Stimulated activated naive B cell treated with anti-CD40 and anti-IgM and Interleukin-4, amounts not matched to agents 10 μg/mL and 1 μg/mL and 100 μg/mL, for 72 hours (primary cell): ENCODE measurements at regions not wholly inside any gene's neighbourhood (a gene's known extent, or its start where the extent isn't known, plus 50 kb on each side); places are given as distances from the start of the nearest gene placed in this dataset.

ENCODE experiments used
- ATAC-seq, 2 donors: fragments of 150-1000 bp; cut with Tn5 transposase; replicated peaks; 2 replicates each; pipeline ENCODE4 v1.10.0; 2021; ENCODE audit warnings: moderate library complexity in 1 of 2
- DNase-seq: peaks from one replicate; pipeline ENCODE4 v3.0.0; 2021
- H3K27ac Mint-ChIP-seq: one replicate; pipeline ENCODE4 v1.8.0; 2022; ENCODE audit warnings: mild to moderate bottlenecking, mixed read lengths
- H3K27me3 Mint-ChIP-seq, 2 donors: one replicate each; pipeline ENCODE4 v1.8.0; 2022; ENCODE audit warnings: mixed read lengths in 2 of 2
- H3K36me3 Mint-ChIP-seq, 2 donors: one replicate each; pipeline ENCODE4 v1.8.0; 2022; ENCODE audit warnings: mixed read lengths in 2 of 2, mild to moderate bottlenecking in 1 of 2
- H3K4me1 Mint-ChIP-seq, 2 donors: one replicate each; pipeline ENCODE4 v1.8.0; 2022; ENCODE audit warnings: mixed read lengths in 2 of 2, mild to moderate bottlenecking in 1 of 2
- H3K4me3 Mint-ChIP-seq, 2 donors: one replicate each; pipeline ENCODE4 v1.8.0; 2022; ENCODE audit warnings: mild to moderate bottlenecking in 2 of 2, mixed read lengths in 2 of 2, moderate library complexity in 1 of 2
- H3K9me3 Mint-ChIP-seq, 2 donors: one replicate each; pipeline ENCODE4 v1.8.0; 2022; ENCODE audit warnings: mixed read lengths in 2 of 2, mild to moderate bottlenecking in 1 of 2

DNA sequence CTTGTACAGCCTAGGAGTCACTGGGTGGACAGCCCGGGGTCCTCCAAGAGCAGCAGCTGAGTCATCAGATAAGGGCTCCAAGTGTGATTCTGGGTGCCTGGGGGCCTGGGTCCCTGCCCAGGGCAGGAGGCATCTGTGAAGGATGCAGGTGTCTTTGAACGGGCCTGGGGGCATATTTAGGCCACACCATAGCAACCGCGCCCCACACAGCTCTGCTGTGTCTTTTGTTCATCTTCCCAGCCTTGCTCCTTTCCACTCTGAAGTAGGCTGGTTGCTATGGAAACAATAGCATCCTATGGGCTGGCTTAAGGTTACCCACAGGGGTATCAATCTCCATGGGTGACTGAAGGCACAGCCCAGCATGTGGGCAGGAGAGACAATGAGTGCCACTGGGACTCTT, 324.7 kb downstream of the TCERG1L start:
- Mint-ChIP-seq H3K4me3 (no peak overlapping the region), H3K36me3 (no peaks in the 10 kb centered on the region), H3K9me3 (peaks cover 11 to 17% of the 10 kb centered on the region in 2 donors), H3K4me1 (no peaks in the 10 kb centered on the region), H3K27me3 (peaks cover 0 to 8% of the 10 kb centered on the region in 2 donors), H3K27ac (no peak overlapping the region)
- ATAC-seq (no peak), DNase-seq (no peak)

DNA sequence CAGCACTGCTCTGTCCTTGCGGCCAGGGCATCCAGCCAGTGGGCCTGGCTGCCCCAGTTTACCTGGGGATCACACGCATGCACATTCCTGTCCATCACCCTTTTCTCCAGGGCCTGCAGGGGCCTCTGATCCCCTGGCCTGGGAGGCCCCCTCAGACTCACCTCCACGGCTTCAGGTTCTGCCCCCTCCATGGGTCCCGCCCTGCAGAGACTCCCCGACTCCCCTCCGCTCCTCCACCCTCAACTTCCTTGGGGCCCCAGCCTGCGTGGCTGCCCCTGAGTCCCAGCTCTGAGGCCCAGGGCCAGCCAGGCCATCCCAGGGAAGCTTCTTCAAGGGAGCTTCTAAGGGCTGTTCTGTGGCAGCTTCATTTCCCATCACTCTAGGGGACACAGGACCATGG, 324.1 kb downstream of the TCERG1L start:
- H3K9me3 Mint-ChIP-seq = peaks cover 11 to 17% of the 10 kb centered on the region in 2 donors
- ATAC-seq (no peak), DNase-seq (no peak)
- H3K4me3 Mint-ChIP-seq = no peak overlapping the region
- H3K4me1 Mint-ChIP-seq = no peaks in the 10 kb centered on the region
- no peaks in the 10 kb centered on the region for H3K36me3 Mint-ChIP-seq
- peaks cover 0 to 8% of the 10 kb centered on the region in 2 donors for H3K27me3 Mint-ChIP-seq
- no peak overlapping the region for H3K27ac Mint-ChIP-seq

DNA sequence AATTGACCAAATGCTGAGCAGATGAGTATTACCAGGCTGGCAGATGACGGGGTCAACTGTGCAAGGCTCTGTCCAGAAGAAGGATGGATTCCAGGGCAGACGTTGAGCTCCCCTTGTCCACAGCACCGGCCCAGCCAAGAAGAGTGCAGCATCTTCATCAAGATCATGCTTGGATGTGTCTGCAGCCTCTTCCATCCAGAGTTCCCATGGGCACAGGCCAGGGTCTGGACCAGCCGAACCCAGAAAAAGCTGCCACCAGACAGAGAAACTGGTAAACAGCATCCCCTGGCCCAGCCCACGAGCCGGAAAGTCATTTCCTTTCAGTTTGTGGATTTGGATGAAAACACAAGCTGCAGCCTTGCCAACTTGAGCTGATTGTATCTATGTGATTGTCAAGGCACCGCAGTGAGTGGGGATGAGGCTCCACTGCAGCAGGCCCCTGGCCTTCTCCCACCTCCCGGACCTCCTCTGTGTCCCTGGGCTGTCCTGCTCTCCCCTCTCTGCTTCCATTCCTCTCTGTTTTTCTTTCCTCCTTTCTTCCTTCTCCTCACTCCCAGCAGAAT, 321.8 kb downstream of the TCERG1L start:
- no peak overlapping the region for H3K27ac Mint-ChIP-seq
- H3K4me1 Mint-ChIP-seq = no peaks in the 10 kb centered on the region
- H3K27me3 Mint-ChIP-seq = peaks cover 0 to 8% of the 10 kb centered on the region in 2 donors
- ATAC-seq = no peak
- no peaks in the 10 kb centered on the region for H3K9me3 Mint-ChIP-seq
- no peak for DNase-seq
- no peak overlapping the region for H3K4me3 Mint-ChIP-seq
- H3K36me3 Mint-ChIP-seq = no peaks in the 10 kb centered on the region

DNA sequence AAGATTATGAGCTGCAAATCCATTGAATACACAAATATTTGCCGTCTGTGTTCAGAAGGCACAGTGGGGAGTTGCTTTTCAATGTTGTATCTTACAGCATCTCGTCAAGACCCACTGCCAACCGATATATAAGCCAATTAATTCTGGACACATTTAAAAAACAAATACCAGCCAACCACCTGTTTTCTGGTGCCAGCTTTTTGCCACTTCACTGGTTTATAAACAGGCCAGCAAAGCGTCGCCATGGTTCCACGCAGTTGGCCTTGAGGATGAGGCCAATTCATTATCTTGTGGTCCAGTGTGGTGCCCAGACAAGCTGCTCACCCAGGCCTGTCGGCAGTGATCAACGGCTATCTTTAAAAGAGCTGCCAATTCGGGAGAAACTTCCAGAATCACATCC, 321.0 kb downstream of the TCERG1L start:
- peaks cover 0 to 8% of the 10 kb centered on the region in 2 donors for H3K27me3 Mint-ChIP-seq
- no peak for ATAC-seq

DNA sequence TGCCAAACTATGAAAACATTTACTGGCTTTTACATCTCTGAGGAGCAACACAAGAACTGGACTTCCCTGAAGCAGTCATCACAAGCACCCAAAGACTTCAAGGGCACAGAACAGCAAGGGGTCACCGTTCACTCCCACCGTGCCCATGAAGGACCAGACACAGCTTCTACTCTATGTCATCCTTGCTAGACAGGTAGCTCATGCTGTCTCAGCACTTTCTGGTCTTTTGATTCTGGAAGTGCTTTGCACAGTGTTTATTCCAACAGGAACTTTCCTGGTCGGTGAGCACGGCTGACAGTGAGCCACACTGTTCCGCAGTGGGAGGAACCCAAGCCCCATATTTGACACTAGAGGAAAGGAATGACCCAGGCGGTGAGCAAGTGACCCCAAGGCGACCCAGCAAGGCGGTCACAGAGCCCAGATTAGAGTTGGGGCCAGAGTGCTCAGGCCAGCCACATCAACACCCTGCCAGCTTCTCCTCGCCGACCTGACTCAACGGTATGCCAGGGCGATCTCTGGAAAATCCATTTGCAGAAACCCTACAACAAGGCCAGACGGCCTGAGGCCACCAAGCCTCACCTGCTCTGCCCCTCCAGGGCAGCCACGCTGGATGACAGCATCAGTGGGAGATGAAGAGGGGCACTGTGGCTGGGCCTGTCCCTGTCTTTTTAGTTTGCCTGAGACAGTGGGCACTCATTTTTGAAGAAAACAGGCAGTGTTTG, 318.6 kb downstream of the TCERG1L start:
- no peak for ATAC-seq
- no peaks in the 10 kb centered on the region for H3K4me1 Mint-ChIP-seq
- no peaks in the 10 kb centered on the region for H3K36me3 Mint-ChIP-seq
- H3K9me3 Mint-ChIP-seq = peaks cover 7 to 9% of the 10 kb centered on the region in 2 donors
- no peaks in the 10 kb centered on the region for H3K27me3 Mint-ChIP-seq
- no peak overlapping the region for H3K27ac Mint-ChIP-seq
- no peak for DNase-seq
- H3K4me3 Mint-ChIP-seq = no peak overlapping the region

More for the DNA sequence above, 321.0 kb downstream of the TCERG1L start:
- Mint-ChIP-seq H3K36me3 (no peaks in the 10 kb centered on the region), H3K4me3 (no peak overlapping the region), H3K27ac (no peak overlapping the region), H3K4me1 (no peaks in the 10 kb centered on the region), H3K9me3 (no peaks in the 10 kb centered on the region)
- no peak for DNase-seq

DNA sequence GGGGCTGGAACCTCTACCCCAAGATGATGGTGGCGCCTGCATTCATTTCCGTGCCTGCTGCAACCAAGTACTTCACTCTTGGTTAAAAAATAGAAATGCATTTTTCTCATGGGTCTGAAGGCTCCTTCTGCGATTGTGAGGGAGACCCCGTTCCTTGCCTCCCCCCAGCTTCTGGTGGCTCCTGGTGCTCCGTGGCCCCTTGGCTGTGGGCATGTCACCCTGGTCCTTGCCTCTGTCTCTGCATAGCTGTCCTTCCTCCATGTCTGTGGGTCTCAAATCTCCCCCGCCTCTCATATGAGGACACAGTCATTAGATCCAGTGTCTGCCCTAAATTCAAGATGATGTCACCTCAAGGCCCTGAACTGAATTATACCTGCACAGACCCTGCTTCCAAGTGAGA, 317.9 kb downstream of the TCERG1L start:
- Mint-ChIP-seq H3K9me3 (peaks cover 7 to 11% of the 10 kb centered on the region in 2 donors), H3K36me3 (no peaks in the 10 kb centered on the region), H3K4me3 (no peak overlapping the region), H3K27ac (no peak overlapping the region), H3K4me1 (no peaks in the 10 kb centered on the region), H3K27me3 (no peaks in the 10 kb centered on the region)
- ATAC-seq (no peak), DNase-seq (no peak)

DNA sequence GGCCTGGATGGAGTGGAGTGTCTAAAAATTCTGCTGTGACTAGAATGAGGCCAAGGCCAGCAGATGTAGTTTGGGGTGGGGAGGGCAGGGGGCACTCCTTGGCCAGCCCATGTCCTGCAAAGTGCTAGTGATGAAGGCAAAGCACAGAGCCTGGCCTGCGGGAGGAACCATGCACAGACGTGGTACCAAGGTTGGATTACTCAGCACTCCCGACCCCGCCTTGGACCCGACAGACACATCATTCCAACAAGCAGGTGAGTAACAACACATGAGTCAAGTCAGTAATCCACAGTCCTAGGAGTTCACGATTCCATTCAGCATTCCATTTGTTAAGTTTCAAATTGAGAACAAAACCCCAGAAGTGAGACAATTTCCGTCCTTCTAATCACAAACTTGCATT, 317.3 kb downstream of the TCERG1L start:
- Mint-ChIP-seq H3K4me1 (no peaks in the 10 kb centered on the region), H3K9me3 (peaks cover 7 to 12% of the 10 kb centered on the region in 2 donors), H3K27me3 (no peaks in the 10 kb centered on the region), H3K36me3 (no peaks in the 10 kb centered on the region), H3K27ac (no peak overlapping the region), H3K4me3 (no peak overlapping the region)
- no peak for ATAC-seq
- no peak for DNase-seq

DNA sequence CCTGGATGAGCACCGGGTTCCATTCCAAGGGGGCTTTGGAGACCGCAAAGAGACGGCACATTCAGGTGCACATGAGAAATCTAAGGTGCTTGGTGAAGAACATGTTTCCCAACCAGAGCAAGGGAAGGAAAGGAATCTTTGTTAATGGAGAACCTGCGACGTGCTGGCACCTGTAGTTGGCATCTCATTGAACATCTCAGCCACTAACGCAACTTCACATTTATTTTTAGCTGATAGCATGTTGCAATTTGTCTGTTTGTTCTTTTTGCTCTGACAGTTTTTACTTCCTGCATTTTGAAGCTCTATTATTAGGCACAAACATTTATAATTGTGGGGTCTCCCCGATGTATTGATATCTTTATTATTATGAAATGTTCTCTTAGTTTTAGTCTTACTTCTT, 316.7 kb downstream of the TCERG1L start:
- DNase-seq = no peak
- Mint-ChIP-seq H3K27me3 (no peaks in the 10 kb centered on the region), H3K27ac (no peak overlapping the region), H3K4me3 (no peak overlapping the region), H3K36me3 (no peaks in the 10 kb centered on the region), H3K9me3 (peaks cover 7 to 12% of the 10 kb centered on the region in 2 donors), H3K4me1 (no peaks in the 10 kb centered on the region)
- ATAC-seq = no peak

DNA sequence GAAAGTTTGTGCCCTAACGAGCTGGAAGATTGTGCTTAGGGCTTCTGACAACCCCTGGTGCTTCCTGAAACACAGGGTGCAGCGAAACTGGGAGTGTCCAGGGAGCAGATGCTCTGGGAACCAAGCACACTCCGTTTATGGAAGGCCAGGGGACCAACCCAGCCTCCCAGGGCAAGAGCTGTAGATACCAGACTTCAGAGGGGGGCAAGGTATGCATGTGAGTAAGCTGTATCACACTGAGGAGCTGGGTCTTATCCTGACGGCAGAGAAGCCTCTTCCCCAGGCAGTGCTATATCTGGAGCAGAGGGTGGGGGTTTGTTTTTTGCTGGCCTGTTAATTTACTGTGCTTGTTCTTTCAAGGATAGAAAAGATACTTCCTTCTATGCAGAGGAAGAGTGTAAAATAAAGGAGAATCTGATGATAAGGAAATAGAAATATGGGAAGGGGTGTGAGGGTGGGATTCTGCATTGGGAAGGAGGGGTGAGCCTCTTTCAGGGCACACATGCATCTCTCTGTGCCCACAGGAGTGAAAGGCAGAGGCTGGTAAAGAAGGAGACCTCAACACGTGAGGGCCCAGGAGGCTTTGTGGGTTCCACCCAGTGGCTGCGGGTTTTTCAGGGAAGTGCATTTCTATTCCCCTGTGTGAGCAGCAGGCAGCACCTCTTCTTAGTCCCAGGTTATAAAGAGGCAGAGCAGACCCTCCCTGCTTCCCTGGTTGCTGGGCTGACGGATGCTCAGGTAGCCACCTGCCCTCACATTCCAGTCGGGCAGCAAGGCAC, 314.1 kb downstream of the TCERG1L start:
- DNase-seq = no peak
- no peaks in the 10 kb centered on the region for H3K4me1 Mint-ChIP-seq
- H3K27ac Mint-ChIP-seq = no peak overlapping the region
- H3K4me3 Mint-ChIP-seq = no peak overlapping the region
- peaks cover 0 to 16% of the 10 kb centered on the region in 2 donors for H3K27me3 Mint-ChIP-seq
- no peaks in the 10 kb centered on the region for H3K36me3 Mint-ChIP-seq
- H3K9me3 Mint-ChIP-seq = peaks cover 7 to 12% of the 10 kb centered on the region in 2 donors
- no peak for ATAC-seq

DNA sequence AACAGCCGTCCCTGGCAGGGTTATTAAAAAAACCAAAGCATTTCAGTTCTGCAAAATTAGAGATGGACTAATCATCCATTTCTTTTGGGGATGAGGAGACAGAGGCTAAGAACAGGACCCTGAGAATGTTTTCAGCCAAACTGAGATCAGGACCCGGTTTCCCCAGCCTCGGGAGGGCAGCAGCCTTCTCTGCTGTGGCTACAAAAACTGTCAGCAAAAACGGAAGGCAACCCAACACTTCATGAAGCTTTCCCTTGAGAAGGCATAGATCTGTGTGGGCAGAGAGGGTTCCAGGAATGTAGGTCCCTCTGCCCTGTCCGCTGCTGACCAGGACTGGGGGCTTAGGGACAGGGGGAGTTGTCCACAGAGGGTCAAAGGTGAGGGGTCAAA, 313.5 kb downstream of the TCERG1L start:
- peaks cover 0 to 16% of the 10 kb centered on the region in 2 donors for H3K27me3 Mint-ChIP-seq
- H3K4me1 Mint-ChIP-seq = no peaks in the 10 kb centered on the region
- no peak for DNase-seq
- no peak overlapping the region for H3K4me3 Mint-ChIP-seq
- ATAC-seq = no peak
- H3K36me3 Mint-ChIP-seq = no peaks in the 10 kb centered on the region
- no peak overlapping the region for H3K27ac Mint-ChIP-seq
- peaks cover 7 to 12% of the 10 kb centered on the region in 2 donors for H3K9me3 Mint-ChIP-seq

DNA sequence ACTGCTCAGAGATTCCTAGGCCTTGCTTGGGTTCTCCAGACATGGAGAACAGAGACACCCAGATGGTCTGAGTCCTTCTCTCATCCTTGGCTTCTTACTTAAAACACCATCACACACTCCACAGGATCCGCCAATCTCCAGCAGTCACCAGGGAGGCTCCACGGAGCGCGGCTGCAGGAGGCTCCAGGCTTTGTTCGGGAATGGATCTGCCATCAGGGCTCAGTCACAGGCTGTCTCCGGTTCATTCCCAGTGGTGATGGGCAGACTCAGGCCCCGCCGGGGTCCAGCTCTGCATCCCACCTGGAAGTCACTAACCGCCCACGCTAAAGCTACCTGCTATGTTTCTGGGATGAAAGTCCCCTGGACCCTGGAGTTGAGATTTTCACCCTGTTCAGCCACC, 312.9 kb downstream of the TCERG1L start:
- Mint-ChIP-seq H3K9me3 (peaks cover 7 to 12% of the 10 kb centered on the region in 2 donors), H3K36me3 (no peaks in the 10 kb centered on the region), H3K4me3 (no peak overlapping the region), H3K27me3 (peaks cover 0 to 16% of the 10 kb centered on the region in 2 donors), H3K4me1 (no peaks in the 10 kb centered on the region), H3K27ac (no peak overlapping the region)
- DNase-seq (no peak), ATAC-seq (no peak)

DNA sequence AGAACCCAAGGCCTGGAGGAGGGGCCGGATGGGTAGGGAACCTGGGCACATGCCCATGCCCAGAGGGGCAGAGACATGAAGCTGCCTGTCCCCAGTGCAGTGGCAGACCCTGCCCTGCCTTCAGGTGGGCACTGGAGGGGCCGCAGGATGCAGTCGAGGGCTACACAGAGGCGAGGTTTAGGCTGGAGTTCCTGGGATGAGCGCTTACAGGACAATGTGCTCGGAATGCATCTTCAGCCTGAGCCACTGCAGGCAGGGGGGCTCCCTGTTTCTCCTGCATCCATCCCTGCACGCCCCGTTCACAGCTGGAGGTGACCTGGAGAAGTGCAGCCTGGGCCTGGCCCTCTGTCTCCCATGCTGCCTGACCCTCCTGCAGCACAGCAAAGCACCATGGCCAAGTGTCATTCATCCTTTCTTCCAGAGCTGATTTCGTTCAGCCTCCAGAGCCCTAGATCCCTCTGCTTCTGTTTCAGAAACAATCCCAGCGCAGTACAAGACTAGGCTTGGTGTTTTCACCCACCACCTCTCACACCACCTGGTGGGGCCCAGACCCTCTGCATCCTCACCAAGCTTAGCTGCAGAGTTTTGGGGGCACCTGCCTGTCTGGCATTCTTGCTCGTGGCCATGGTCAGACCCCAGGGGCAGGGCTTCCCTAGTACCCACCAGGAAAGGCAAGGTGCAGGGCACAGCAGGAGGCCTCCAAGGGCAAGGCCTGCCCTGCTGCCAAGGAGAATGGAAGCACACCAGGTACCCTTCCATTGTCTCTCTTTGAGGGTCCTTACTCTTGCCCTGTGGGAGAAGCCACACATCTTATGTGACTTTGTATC, 311.9 kb downstream of the TCERG1L start:
- DNase-seq (no peak), ATAC-seq (no peak)
- Mint-ChIP-seq H3K27me3 (peaks cover 0 to 16% of the 10 kb centered on the region in 2 donors), H3K36me3 (no peaks in the 10 kb centered on the region), H3K4me1 (no peaks in the 10 kb centered on the region), H3K4me3 (no peak overlapping the region), H3K9me3 (peaks cover 7 to 12% of the 10 kb centered on the region in 2 donors), H3K27ac (no peak overlapping the region)

DNA sequence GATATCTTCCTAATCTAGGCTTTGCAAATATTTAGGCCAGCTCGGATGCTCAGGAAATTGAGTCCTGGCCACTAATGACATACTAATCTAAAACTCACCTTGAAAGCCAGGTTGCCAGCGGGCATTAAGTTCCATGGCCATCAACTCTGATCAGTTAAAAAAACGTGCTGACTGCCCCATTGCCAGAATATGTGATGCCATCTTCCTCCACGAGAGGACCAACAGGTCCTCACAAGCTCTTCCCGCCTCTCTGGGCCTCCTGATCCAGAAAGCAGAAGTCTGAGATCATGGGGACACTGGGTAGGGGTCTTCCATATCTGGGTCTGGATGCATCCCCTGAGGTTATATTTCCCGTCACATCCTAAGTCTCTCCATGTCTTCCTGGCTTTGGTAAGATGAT, 311.3 kb downstream of the TCERG1L start:
- Mint-ChIP-seq H3K36me3 (no peaks in the 10 kb centered on the region), H3K4me1 (no peaks in the 10 kb centered on the region), H3K9me3 (peaks cover 7 to 12% of the 10 kb centered on the region in 2 donors), H3K27ac (no peak overlapping the region), H3K27me3 (peaks cover 0 to 16% of the 10 kb centered on the region in 2 donors), H3K4me3 (no peak overlapping the region)
- DNase-seq = no peak
- no peak for ATAC-seq

DNA sequence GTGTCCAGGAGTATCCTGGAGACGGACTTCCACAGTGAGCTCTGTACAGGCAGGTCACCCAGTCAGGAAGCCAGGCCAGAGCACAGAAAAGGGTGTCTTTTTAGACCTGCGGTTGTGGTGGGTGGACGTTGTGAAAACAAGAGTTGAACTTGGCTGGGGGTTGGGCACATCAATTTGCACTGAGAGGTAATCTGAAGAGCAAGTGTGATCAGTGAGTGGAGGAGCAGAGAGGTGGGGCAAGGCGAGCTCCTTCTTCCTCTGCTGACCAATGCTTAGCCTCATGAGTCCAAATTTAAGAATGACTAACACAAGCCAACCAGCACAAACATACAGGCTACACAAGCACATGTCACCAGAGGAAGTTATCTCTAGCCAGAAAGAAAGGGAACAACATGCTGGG, 310.8 kb downstream of the TCERG1L start:
- ATAC-seq (no peak), DNase-seq (no peak)
- Mint-ChIP-seq H3K4me3 (no peak overlapping the region), H3K36me3 (no peaks in the 10 kb centered on the region), H3K9me3 (peaks cover 9 to 14% of the 10 kb centered on the region in 2 donors), H3K27me3 (peaks cover 0 to 16% of the 10 kb centered on the region in 2 donors), H3K4me1 (no peaks in the 10 kb centered on the region), H3K27ac (no peak overlapping the region)
